ENCODE measurements at regions not wholly inside any gene's neighbourhood (a gene's known extent, or its start where the extent isn't known, plus 50 kb on each side); places are given as distances from the start of the nearest gene placed in this dataset.

DNA sequence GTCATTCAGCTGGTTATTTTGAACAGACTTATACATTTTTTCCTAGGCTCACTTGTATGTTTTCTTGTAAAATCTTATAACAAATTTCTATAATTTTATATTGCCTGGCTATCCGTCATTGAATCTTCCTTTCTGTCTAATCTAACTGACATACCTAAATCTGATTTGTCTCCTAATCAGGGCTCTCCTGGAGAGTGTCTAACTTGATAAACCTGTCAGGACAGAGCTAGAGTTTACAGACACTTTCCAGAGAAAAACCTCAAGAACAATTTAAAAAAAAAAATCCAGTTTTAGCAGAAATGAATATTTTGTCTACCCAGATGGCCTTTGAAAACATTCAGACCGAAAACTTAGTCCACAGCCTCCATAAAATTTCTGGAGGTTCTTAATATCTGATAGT lies 1305.8 kb downstream of the ROBO1 start:
- Histone ChIP-seq H3K4me3 (ENCODE audit: low read depth, low read length) (no peak overlapping the region), H3K27me3 (ENCODE audit: control insufficient read depth, insufficient read depth, low read length) (no peaks in the 10 kb centered on the region), H3K36me3 (ENCODE audit: control insufficient read depth, insufficient read depth, low read length) (no peaks in the 10 kb centered on the region)
- TF ChIP-seq, protein P1, sequence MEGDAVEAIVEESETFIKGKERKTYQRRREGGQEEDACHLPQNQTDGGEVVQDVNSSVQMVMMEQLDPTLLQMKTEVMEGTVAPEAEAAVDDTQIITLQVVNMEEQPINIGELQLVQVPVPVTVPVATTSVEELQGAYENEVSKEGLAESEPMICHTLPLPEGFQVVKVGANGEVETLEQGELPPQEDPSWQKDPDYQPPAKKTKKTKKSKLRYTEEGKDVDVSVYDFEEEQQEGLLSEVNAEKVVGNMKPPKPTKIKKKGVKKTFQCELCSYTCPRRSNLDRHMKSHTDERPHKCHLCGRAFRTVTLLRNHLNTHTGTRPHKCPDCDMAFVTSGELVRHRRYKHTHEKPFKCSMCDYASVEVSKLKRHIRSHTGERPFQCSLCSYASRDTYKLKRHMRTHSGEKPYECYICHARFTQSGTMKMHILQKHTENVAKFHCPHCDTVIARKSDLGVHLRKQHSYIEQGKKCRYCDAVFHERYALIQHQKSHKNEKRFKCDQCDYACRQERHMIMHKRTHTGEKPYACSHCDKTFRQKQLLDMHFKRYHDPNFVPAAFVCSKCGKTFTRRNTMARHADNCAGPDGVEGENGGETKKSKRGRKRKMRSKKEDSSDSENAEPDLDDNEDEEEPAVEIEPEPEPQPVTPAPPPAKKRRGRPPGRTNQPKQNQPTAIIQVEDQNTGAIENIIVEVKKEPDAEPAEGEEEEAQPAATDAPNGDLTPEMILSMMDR (IDR thresholded peaks at IDR 0.05; ENCODE audit: insufficient read depth, low read length, poor library complexity, severe bottlenecking), result no peak
- no peak for DNase-seq (ENCODE audit: low read depth)

GRCh38 chr3:78476076-78476475 lies 1291.7 kb downstream of the ROBO1 start:
- no peak for DNase-seq (ENCODE audit: low read depth)
- no peaks in the 10 kb centered on the region for H3K36me3 ChIP-seq (ENCODE audit: control insufficient read depth, insufficient read depth, low read length)
- TF ChIP-seq, protein P1 (IDR thresholded peaks at IDR 0.05; ENCODE audit: insufficient read depth, low read length, poor library complexity, severe bottlenecking), result no peak
- no peaks in the 10 kb centered on the region for H3K27me3 ChIP-seq (ENCODE audit: control insufficient read depth, insufficient read depth, low read length)
- no peak overlapping the region for H3K4me3 ChIP-seq (ENCODE audit: low read depth, low read length)

- H3K4me3 ChIP-seq (ENCODE audit: low read depth, low read length), result no peak overlapping the region
- no peak for DNase-seq (ENCODE audit: low read depth)
- TF ChIP-seq, protein P1 (IDR thresholded peaks at IDR 0.05; ENCODE audit: insufficient read depth, low read length, poor library complexity, severe bottlenecking), result no peak
- H3K36me3 ChIP-seq (ENCODE audit: control insufficient read depth, insufficient read depth, low read length), result no peaks in the 10 kb centered on the region
- no peaks in the 10 kb centered on the region for H3K27me3 ChIP-seq (ENCODE audit: control insufficient read depth, insufficient read depth, low read length)
These were observed 1286.7 kb downstream of the ROBO1 start for GRCh38 chr3:78481050-78481449.

- no peak for DNase-seq (ENCODE audit: low read depth)
- Histone ChIP-seq H3K27me3 (ENCODE audit: control insufficient read depth, insufficient read depth, low read length) (no peaks in the 10 kb centered on the region), H3K36me3 (ENCODE audit: control insufficient read depth, insufficient read depth, low read length) (no peaks in the 10 kb centered on the region), H3K4me3 (ENCODE audit: low read depth, low read length) (no peak overlapping the region)
- TF ChIP-seq, protein P1 (IDR thresholded peaks at IDR 0.05; ENCODE audit: insufficient read depth, low read length, poor library complexity, severe bottlenecking), result no peak
These were observed 1284.7 kb downstream of the ROBO1 start for GRCh38 chr3:78483090-78483489.

DNA sequence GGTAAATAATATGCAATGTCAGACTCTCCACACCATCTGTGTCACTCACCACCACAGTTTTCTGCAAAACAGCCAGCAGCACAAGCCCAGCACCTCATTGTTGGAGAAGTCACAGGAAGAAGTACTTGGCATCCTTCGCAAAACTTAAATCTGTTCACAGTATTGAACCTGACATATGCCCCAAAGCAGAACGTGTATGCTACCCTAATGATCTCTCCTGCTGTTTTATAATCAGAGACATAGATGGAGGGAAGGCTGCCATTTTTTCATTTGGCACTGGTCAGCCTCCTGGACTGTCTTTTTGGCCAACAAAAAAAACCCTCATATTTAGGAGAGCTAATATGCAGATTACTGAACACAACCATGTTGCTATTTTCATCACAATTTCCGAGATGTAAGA lies 1272.9 kb downstream of the ROBO1 start:
- Histone ChIP-seq H3K4me3 (ENCODE audit: low read depth, low read length) (no peak overlapping the region), H3K27me3 (ENCODE audit: control insufficient read depth, insufficient read depth, low read length) (no peaks in the 10 kb centered on the region), H3K36me3 (ENCODE audit: control insufficient read depth, insufficient read depth, low read length) (no peaks in the 10 kb centered on the region)
- DNase-seq (ENCODE audit: low read depth), result no peak
- TF ChIP-seq, protein P1 (IDR thresholded peaks at IDR 0.05; ENCODE audit: insufficient read depth, low read length, poor library complexity, severe bottlenecking), result no peak

- Histone ChIP-seq H3K36me3 (ENCODE audit: control insufficient read depth, insufficient read depth, low read length) (no peaks in the 10 kb centered on the region), H3K4me3 (ENCODE audit: low read depth, low read length) (no peak overlapping the region), H3K27me3 (ENCODE audit: control insufficient read depth, insufficient read depth, low read length) (no peaks in the 10 kb centered on the region)
- no peak for DNase-seq (ENCODE audit: low read depth)
- TF ChIP-seq, protein P1 (IDR thresholded peaks at IDR 0.05; ENCODE audit: insufficient read depth, low read length, poor library complexity, severe bottlenecking), result no peak
These were observed 1272.5 kb downstream of the ROBO1 start for GRCh38 chr3:78495301-78495700.

All from kidney epithelial cell (primary cell).